Neuronal stem cell (in vitro differentiated cells): ENCODE measurements at regions not wholly inside any gene's neighbourhood (a gene's known extent, or its start where the extent isn't known, plus 50 kb on each side); places are given as distances from the start of the nearest gene placed in this dataset.
"Not testable (repeated sequence)": the region's sequence is repeated elsewhere in the genome, so short reads cannot be mapped to it uniquely, and the experiment has no call there.

Experiments used
- DNase-seq: peaks from one replicate; pipeline ENCODE4 v3.0.0-alpha.2; 2013; ENCODE audit warnings: low spot score
- H2AFZ ChIP-seq: one replicate; pipeline ENCODE4 v1.6.1; 2013; ENCODE audit warnings: mild to moderate bottlenecking, low read length, inconsistent platforms
- H2AK5ac ChIP-seq: 2 replicates; pipeline ENCODE4 v1.6.1; 2013; ENCODE audit warnings: low read depth, mild to moderate bottlenecking, inconsistent platforms, low read length, moderate library complexity, mixed read lengths
- H2BK120ac ChIP-seq: 2 replicates; pipeline ENCODE4 v1.6.1; 2013; ENCODE audit warnings: low read depth, mild to moderate bottlenecking, inconsistent platforms, low read length, moderate library complexity, mixed read lengths
- H2BK12ac ChIP-seq: one replicate; pipeline ENCODE4 v1.6.1; 2013; ENCODE audit warnings: low read length, inconsistent platforms
- H2BK15ac ChIP-seq: 2 replicates; pipeline ENCODE4 v1.6.1; 2013; ENCODE audit warnings: mild to moderate bottlenecking, low read length, inconsistent platforms, mixed read lengths
- H2BK5ac ChIP-seq: one replicate; pipeline ENCODE4 v1.6.1; 2013; ENCODE audit warnings: inconsistent platforms, mild to moderate bottlenecking, low read length, moderate library complexity
- H3K14ac ChIP-seq: one replicate; pipeline ENCODE4 v1.6.1; 2013; ENCODE audit warnings: low read length, inconsistent platforms
- H3K18ac ChIP-seq: 2 replicates; pipeline ENCODE4 v1.6.1; 2013; ENCODE audit warnings: low read length, inconsistent platforms
- H3K23ac ChIP-seq: 2 replicates; pipeline ENCODE4 v1.6.1; 2013; ENCODE audit warnings: low read depth, mild to moderate bottlenecking, mixed read lengths, low read length, inconsistent platforms; ENCODE audit not compliant: poor library complexity
- H3K27ac ChIP-seq: replicated peaks from 3 replicates; pipeline ENCODE4 v1.5.1; 2013; ENCODE audit warnings: low read length, inconsistent platforms
- H3K27me3 ChIP-seq, 3 experiments: 2 replicates each; pipeline ENCODE4 v1.6.1; 2013; ENCODE audit warnings: low read length in 3 of 3, mild to moderate bottlenecking in 2 of 3, inconsistent platforms in 1 of 3, low read depth in 1 of 3, mixed read lengths in 1 of 3, moderate library complexity in 1 of 3; ENCODE audit not compliant: control insufficient read depth in 3 of 3, insufficient read depth in 3 of 3
- H3K36me3 ChIP-seq, 2 donors: replicated peaks in 1 of 2; 2 replicates each; pipeline ENCODE4 v1.6.1; 2013; ENCODE audit warnings: low read length in 2 of 2; ENCODE audit not compliant: control insufficient read depth in 2 of 2, insufficient read depth in 2 of 2
- H3K4ac ChIP-seq: 2 replicates; pipeline ENCODE4 v1.6.1; 2013; ENCODE audit warnings: inconsistent platforms, mild to moderate bottlenecking, low read length, moderate library complexity
- H3K4me1 ChIP-seq, 2 donors: 1 replicate in 1 of 2; 2 replicates in 1 of 2; pipeline ENCODE4 v1.6.1; 2013; ENCODE audit warnings: low read length in 2 of 2, low read depth in 1 of 2; ENCODE audit not compliant: control insufficient read depth in 2 of 2, insufficient read depth in 1 of 2
- H3K4me2 ChIP-seq: one replicate; pipeline ENCODE4 v1.6.1; 2013; ENCODE audit warnings: mild to moderate bottlenecking, low read length, inconsistent platforms; ENCODE audit not compliant: insufficient read depth, poor library complexity, severe bottlenecking
- H3K4me3 ChIP-seq, 2 donors: 2 replicates each; pipeline ENCODE4 v1.5.1; 2013; ENCODE audit warnings: low read length in 2 of 2, mild to moderate bottlenecking in 2 of 2, inconsistent platforms in 1 of 2, moderate library complexity in 1 of 2
- H3K79me1 ChIP-seq: one replicate; pipeline ENCODE4 v1.6.1; 2013; ENCODE audit warnings: low read depth, mild to moderate bottlenecking, inconsistent platforms, low read length, moderate library complexity
- H3K9ac ChIP-seq: one replicate; pipeline ENCODE4 v1.6.1; 2013; ENCODE audit warnings: mild to moderate bottlenecking, low read depth, low read length, inconsistent platforms; ENCODE audit not compliant: poor library complexity
- H3K9me3 ChIP-seq, 2 donors: replicated peaks in 1 of 2; 2 replicates each; pipeline versions ENCODE3 to v1.6.1; 2013; ENCODE audit warnings: low read length in 2 of 2, mild to moderate bottlenecking in 2 of 2, inconsistent platforms in 1 of 2, low read depth in 1 of 2, mixed read lengths in 1 of 2, moderate library complexity in 1 of 2; ENCODE audit not compliant: control insufficient read depth in 2 of 2, insufficient read depth in 1 of 2
- H4K8ac ChIP-seq: one replicate; pipeline ENCODE4 v1.6.1; 2013; ENCODE audit warnings: low read depth, mild to moderate bottlenecking, inconsistent platforms, low read length, moderate library complexity
- H4K91ac ChIP-seq: one replicate; pipeline ENCODE4 v1.6.1; 2013; ENCODE audit warnings: low read length, low read depth, mild to moderate bottlenecking, inconsistent platforms; ENCODE audit not compliant: poor library complexity
- WGBS, 2 donors: extraction: QIAGEN DNeasy Blood & Tissue Kit; methylation state at CpG; one replicate each; pipeline ENCODE4 v1.1.7; 2013; ENCODE audit warnings: missing lambda C conversion rate in 2 of 2, mixed read lengths in 1 of 2; ENCODE audit not compliant: insufficient read length in 2 of 2, insufficient replicate concordance in 1 of 2; ENCODE audit errors: extremely low coverage in 2 of 2; 5-methylcytosine and 5-hydroxymethylcytosine counted together

DNA sequence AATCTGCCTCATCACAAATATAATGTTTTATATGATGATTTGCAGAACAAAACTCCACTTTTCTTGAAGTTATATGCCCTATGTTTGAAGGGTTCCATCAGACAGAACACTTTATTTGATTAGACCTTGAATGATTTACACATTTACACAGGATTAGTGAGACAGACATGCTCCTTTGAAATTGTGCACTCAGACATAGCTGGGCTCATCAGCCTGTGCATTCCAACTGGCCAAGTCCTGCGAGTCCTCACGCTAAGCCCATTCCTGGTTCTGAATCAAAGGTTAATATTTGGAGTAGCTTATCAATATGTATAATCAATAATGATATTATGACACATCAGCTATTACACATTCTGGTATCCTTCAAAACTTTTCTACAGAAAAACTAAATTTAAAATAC, 173.6 kb downstream of the MBL2 start:
- Histone ChIP-seq H3K27ac (no peak overlapping the region), H3K14ac (no peak overlapping the region), H3K9me3 (no peaks in the 10 kb centered on the region), H4K91ac (no peak overlapping the region), H2AFZ (no peak overlapping the region), H3K27me3 (no peaks in the 10 kb centered on the region), H3K23ac (no peak overlapping the region), H2AK5ac (no peak overlapping the region), H2BK15ac (no peak overlapping the region), H3K36me3 (no peaks in the 10 kb centered on the region), H2BK5ac (no peak overlapping the region), H3K79me1 (no peaks in the 10 kb centered on the region), H4K8ac (no peak overlapping the region), H3K4ac (no peak overlapping the region), H3K4me1 (no peaks in the 10 kb centered on the region), H3K4me3 (no peak overlapping the region), H2BK12ac (no peak overlapping the region), H3K4me2 (no peak overlapping the region), H3K9ac (no peak overlapping the region), H3K18ac (no peak overlapping the region), H2BK120ac (no peak overlapping the region)
- no peak for DNase-seq
- no CpG with 5 or more reads among the region's 2 CpGs for WGBS, 2 donors

DNA sequence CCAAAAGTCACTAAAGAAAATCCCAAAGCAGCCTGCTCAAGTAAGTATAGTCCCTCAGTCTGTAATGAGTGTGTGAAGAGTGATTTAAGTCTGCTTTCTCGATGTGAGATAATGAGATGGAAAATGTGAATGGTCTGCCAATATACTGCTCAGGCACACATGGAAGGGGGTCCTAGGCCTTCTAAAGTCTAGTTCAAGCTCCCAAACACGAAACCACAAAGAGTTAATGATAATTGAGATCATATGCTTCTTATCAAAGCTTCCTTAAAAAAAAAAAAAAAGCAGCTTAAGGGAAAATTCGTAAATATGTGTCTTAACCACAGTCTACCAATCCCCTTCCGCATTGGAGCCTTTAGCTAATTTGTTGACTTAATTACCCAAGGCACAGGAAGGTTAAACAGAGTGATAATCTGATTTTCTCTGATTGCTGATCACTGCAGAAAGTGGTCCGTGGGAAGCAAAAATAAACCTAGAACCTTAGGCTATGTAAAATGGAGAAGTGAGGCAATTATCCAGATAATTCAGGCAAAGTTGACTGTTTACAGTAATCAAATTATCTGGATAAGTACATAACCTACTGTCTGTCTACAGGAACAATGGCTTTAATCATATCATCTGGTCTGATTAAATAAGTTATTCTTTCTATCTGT, 172.9 kb downstream of the MBL2 start:
- no CpG with 5 or more reads among the region's 5 CpGs for WGBS, 2 donors

DNA sequence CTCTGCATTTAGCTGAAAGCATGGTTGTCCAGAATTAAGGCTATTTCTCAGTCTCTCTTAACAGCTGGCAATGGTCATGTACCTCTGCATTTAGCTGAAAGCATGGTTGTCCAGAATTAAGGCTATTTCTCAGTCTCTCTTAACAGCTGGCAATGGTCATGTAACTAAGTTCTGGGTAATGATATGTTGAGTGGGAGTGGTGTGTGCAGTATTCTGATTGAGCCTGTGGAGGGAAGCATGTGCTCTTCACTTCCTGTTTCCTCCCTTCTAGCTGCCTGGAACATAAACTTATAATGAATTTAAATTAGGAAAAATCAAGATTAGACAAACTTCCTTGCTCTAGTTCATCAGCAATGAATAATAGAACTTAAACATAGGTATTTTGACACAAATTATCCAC, 168.5 kb downstream of the MBL2 start:
- H3K23ac ChIP-seq, H2BK12ac ChIP-seq, H3K9ac ChIP-seq, H3K18ac ChIP-seq, H3K36me3 ChIP-seq, H2BK120ac ChIP-seq, H2AFZ ChIP-seq, H2BK15ac ChIP-seq, H3K4me1 ChIP-seq, H2BK5ac ChIP-seq, H3K9me3 ChIP-seq, H3K14ac ChIP-seq, H3K27me3 ChIP-seq, H3K4me2 ChIP-seq, H2AK5ac ChIP-seq, H3K4me3 ChIP-seq, H3K79me1 ChIP-seq, H3K27ac ChIP-seq, H4K91ac ChIP-seq, DNase-seq, H4K8ac ChIP-seq, H3K4ac ChIP-seq: not testable (repeated sequence)

More for the DNA sequence above, 172.9 kb downstream of the MBL2 start:
- no peaks in the 10 kb centered on the region for H3K9me3 ChIP-seq
- H3K18ac ChIP-seq = no peak overlapping the region
- H3K23ac ChIP-seq = no peak overlapping the region
- no peaks in the 10 kb centered on the region for H3K27me3 ChIP-seq
- H2BK120ac ChIP-seq = no peak overlapping the region
- H2AK5ac ChIP-seq = no peak overlapping the region
- no peak overlapping the region for H2BK15ac ChIP-seq
- H2AFZ ChIP-seq = no peak overlapping the region
- H3K14ac ChIP-seq = no peak overlapping the region
- H4K8ac ChIP-seq = no peak overlapping the region
- no peak overlapping the region for H2BK12ac ChIP-seq
- DNase-seq = no peak
- H4K91ac ChIP-seq = no peak overlapping the region
- no peak overlapping the region for H3K27ac ChIP-seq
- no peak overlapping the region for H3K9ac ChIP-seq
- no peaks in the 10 kb centered on the region for H3K79me1 ChIP-seq
- H3K4me1 ChIP-seq = no peaks in the 10 kb centered on the region
- H3K4ac ChIP-seq = no peak overlapping the region
- H3K36me3 ChIP-seq = no peaks in the 10 kb centered on the region
- H2BK5ac ChIP-seq = no peak overlapping the region
- no peak overlapping the region for H3K4me3 ChIP-seq
- no peak overlapping the region for H3K4me2 ChIP-seq

DNA sequence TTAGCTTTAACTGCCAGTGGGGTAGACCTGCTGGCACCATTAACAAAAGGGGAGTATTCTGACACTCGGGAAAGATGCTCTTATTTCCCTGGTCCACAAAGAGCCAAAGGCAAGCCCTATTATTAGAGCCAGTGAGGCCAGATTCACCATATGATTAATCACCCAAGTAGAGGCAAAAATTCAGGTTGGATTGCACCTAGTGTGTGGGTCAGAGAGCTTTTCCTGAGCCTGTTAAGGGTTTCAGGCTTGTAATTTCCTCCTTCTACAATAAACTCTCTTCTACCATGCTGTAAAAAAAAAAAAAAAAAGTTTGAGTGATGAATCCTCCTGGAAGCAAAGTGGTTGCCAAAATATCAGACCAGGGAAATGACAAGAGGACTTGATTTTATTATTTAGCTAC, 163.5 kb downstream of the MBL2 start:
- WGBS, 2 donors = no CpG with 5 or more reads among the region's 1 CpG
- Histone ChIP-seq H2BK5ac (no peak overlapping the region), H3K36me3 (no peaks in the 10 kb centered on the region), H3K27ac (no peak overlapping the region), H2BK15ac (no peak overlapping the region), H3K79me1 (no peaks in the 10 kb centered on the region), H3K4me3 (no peak overlapping the region), H2AK5ac (no peak overlapping the region), H3K4me2 (no peak overlapping the region), H2BK12ac (no peak overlapping the region), H4K8ac (no peak overlapping the region), H3K9me3 (no peaks in the 10 kb centered on the region), H2AFZ (no peak overlapping the region), H3K9ac (no peak overlapping the region), H3K23ac (no peak overlapping the region), H3K14ac (no peak overlapping the region), H2BK120ac (no peak overlapping the region), H3K4ac (no peak overlapping the region), H3K27me3 (no peaks in the 10 kb centered on the region), H3K18ac (no peak overlapping the region), H4K91ac (no peak overlapping the region), H3K4me1 (no peaks in the 10 kb centered on the region)
- DNase-seq = no peak
